ENCODE measurements at regions not wholly inside any gene's neighbourhood (a gene's known extent, or its start where the extent isn't known, plus 50 kb on each side); places are given as distances from the start of the nearest gene placed in this dataset.

GRCh38 chr17:22512997-22513538 lies 820.7 kb downstream of the KCNJ18 start:
- H3K9me2 ChIP-seq (replicated peaks; ENCODE audit: insufficient read depth, low read length), result no peaks in the 10 kb centered on the region
- no peak overlapping the region for H3K9ac ChIP-seq (ENCODE audit: low read length)
- H3K27ac ChIP-seq (ENCODE audit: low read length), result no peak overlapping the region
- no peaks in the 10 kb centered on the region for H3K27me3 ChIP-seq (replicated peaks; ENCODE audit: insufficient read depth, low read length)
- no peak overlapping the region for H3K4me3 ChIP-seq (ENCODE audit: low read length)
- no peaks in the 10 kb centered on the region for H3K79me2 ChIP-seq (ENCODE audit: low read length)
- no peak overlapping the region for H3K4me2 ChIP-seq (ENCODE audit: low read depth, low read length)
- DNase-seq, result no peak
- no peaks in the 10 kb centered on the region for H4K20me1 ChIP-seq (ENCODE audit: insufficient read depth, low read length)
- no peaks in the 10 kb centered on the region for H3K4me1 ChIP-seq (ENCODE audit: low read length)
- H3F3A ChIP-seq (ENCODE audit: insufficient read depth, low read length), result no peaks in the 10 kb centered on the region
- no peak overlapping the region for H2AFZ ChIP-seq (ENCODE audit: low read length)
- H3K9me3 ChIP-seq (replicated peaks; ENCODE audit: insufficient read depth, low read length), result no peaks in the 10 kb centered on the region
- TF ChIP-seq EZH2phosphoT487 (IDR thresholded peaks at IDR 0.05; ENCODE audit: low read length) (no peak), EZH2 (optimal IDR thresholded peaks at IDR 0.05; ENCODE audit: low read depth, low read length) (no peak)
- TF ChIP-seq, protein P1, sequence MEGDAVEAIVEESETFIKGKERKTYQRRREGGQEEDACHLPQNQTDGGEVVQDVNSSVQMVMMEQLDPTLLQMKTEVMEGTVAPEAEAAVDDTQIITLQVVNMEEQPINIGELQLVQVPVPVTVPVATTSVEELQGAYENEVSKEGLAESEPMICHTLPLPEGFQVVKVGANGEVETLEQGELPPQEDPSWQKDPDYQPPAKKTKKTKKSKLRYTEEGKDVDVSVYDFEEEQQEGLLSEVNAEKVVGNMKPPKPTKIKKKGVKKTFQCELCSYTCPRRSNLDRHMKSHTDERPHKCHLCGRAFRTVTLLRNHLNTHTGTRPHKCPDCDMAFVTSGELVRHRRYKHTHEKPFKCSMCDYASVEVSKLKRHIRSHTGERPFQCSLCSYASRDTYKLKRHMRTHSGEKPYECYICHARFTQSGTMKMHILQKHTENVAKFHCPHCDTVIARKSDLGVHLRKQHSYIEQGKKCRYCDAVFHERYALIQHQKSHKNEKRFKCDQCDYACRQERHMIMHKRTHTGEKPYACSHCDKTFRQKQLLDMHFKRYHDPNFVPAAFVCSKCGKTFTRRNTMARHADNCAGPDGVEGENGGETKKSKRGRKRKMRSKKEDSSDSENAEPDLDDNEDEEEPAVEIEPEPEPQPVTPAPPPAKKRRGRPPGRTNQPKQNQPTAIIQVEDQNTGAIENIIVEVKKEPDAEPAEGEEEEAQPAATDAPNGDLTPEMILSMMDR (IDR thresholded peaks at IDR 0.05; ENCODE audit: low read length), result no peak
- no peaks in the 10 kb centered on the region for H3K36me3 ChIP-seq (replicated peaks; ENCODE audit: insufficient read depth, low read length)

- H3K79me2 ChIP-seq (ENCODE audit: low read length), result no peaks in the 10 kb centered on the region
- H3F3A ChIP-seq (ENCODE audit: insufficient read depth, low read length), result no peaks in the 10 kb centered on the region
- no peak overlapping the region for H3K27ac ChIP-seq (ENCODE audit: low read length)
- no peaks in the 10 kb centered on the region for H3K9me2 ChIP-seq (replicated peaks; ENCODE audit: insufficient read depth, low read length)
- no peaks in the 10 kb centered on the region for H3K36me3 ChIP-seq (replicated peaks; ENCODE audit: insufficient read depth, low read length)
- H3K9ac ChIP-seq (ENCODE audit: low read length), result no peak overlapping the region
- no peak overlapping the region for H2AFZ ChIP-seq (ENCODE audit: low read length)
- no peaks in the 10 kb centered on the region for H3K27me3 ChIP-seq (replicated peaks; ENCODE audit: insufficient read depth, low read length)
- no peaks in the 10 kb centered on the region for H3K9me3 ChIP-seq (replicated peaks; ENCODE audit: insufficient read depth, low read length)
- no peak overlapping the region for H3K4me2 ChIP-seq (ENCODE audit: low read depth, low read length)
- H3K4me1 ChIP-seq (ENCODE audit: low read length), result no peaks in the 10 kb centered on the region
- H4K20me1 ChIP-seq (ENCODE audit: insufficient read depth, low read length), result no peaks in the 10 kb centered on the region
- no peak for TF ChIP-seq EZH2phosphoT487 (IDR thresholded peaks at IDR 0.05; ENCODE audit: low read length)
- TF ChIP-seq, protein P1 (IDR thresholded peaks at IDR 0.05; ENCODE audit: low read length), result no peak
- no peak for TF ChIP-seq EZH2 (optimal IDR thresholded peaks at IDR 0.05; ENCODE audit: low read depth, low read length)
- no peak for DNase-seq
- no peak overlapping the region for H3K4me3 ChIP-seq (ENCODE audit: low read length)
These were observed 822.0 kb downstream of the KCNJ18 start for GRCh38 chr17:22514315-22514714.

GRCh38 chr17:22514767-22515320 lies 822.5 kb downstream of the KCNJ18 start:
- H3K9ac ChIP-seq (ENCODE audit: low read length), result no peak overlapping the region
- H3F3A ChIP-seq (ENCODE audit: insufficient read depth, low read length), result no peaks in the 10 kb centered on the region
- H3K9me2 ChIP-seq (replicated peaks; ENCODE audit: insufficient read depth, low read length), result no peaks in the 10 kb centered on the region
- no peaks in the 10 kb centered on the region for H3K4me1 ChIP-seq (ENCODE audit: low read length)
- no peak overlapping the region for H2AFZ ChIP-seq (ENCODE audit: low read length)
- H3K4me3 ChIP-seq (ENCODE audit: low read length), result no peak overlapping the region
- H3K27me3 ChIP-seq (replicated peaks; ENCODE audit: insufficient read depth, low read length), result no peaks in the 10 kb centered on the region
- TF ChIP-seq, protein P1 (IDR thresholded peaks at IDR 0.05; ENCODE audit: low read length), result no peak
- no peak for TF ChIP-seq EZH2 (optimal IDR thresholded peaks at IDR 0.05; ENCODE audit: low read depth, low read length)
- no peak for TF ChIP-seq EZH2phosphoT487 (IDR thresholded peaks at IDR 0.05; ENCODE audit: low read length)
- H3K9me3 ChIP-seq (replicated peaks; ENCODE audit: insufficient read depth, low read length), result no peaks in the 10 kb centered on the region
- no peaks in the 10 kb centered on the region for H3K36me3 ChIP-seq (replicated peaks; ENCODE audit: insufficient read depth, low read length)
- no peaks in the 10 kb centered on the region for H4K20me1 ChIP-seq (ENCODE audit: insufficient read depth, low read length)
- H3K79me2 ChIP-seq (ENCODE audit: low read length), result no peaks in the 10 kb centered on the region
- no peak for DNase-seq
- H3K27ac ChIP-seq (ENCODE audit: low read length), result no peak overlapping the region
- H3K4me2 ChIP-seq (ENCODE audit: low read depth, low read length), result no peak overlapping the region
